Activated CD8-positive, alpha-beta T cell treated with anti-CD3 and anti-CD28 coated beads for 36 hours (primary cell): ENCODE measurements at regions not wholly inside any gene's neighbourhood (a gene's known extent, or its start where the extent isn't known, plus 50 kb on each side); places are given as distances from the start of the nearest gene placed in this dataset.

Experiments used
- ATAC-seq: fragments of 200-7000 bp; cut with Tn5 transposase; one replicate; pipeline ENCODE4 v1.10.0; 2021; ENCODE audit warnings: mild to moderate bottlenecking, moderate library complexity
- CTCF ChIA-PET: fragments of 350-600 bp; sonication (Branson Sonifier 250); formaldehyde crosslinking; loops from one replicate; lab custom pipeline; 2021; ENCODE audit warnings: antibody characterized with exemption; lab: Charles Lee
- POLR2A ChIA-PET: fragments of 350-600 bp; sonication (Branson Sonifier 250); formaldehyde crosslinking; loops from one replicate; lab custom pipeline; 2021; ENCODE audit warnings: antibody characterized with exemption; lab: Charles Lee
- DNase-seq: peaks from one replicate; pipeline ENCODE4 v3.0.0-alpha.2; 2020
- H3K27ac Mint-ChIP-seq: one replicate; pipeline ENCODE4 v1.8.0; 2021; ENCODE audit warnings: mild to moderate bottlenecking, mixed read lengths
- H3K27me3 Mint-ChIP-seq: one replicate; pipeline ENCODE4 v1.8.0; 2021; ENCODE audit warnings: mixed read lengths
- H3K36me3 Mint-ChIP-seq: one replicate; pipeline ENCODE4 v1.8.0; 2021; ENCODE audit warnings: low read depth, mixed read lengths
- H3K4me1 Mint-ChIP-seq: one replicate; pipeline ENCODE4 v1.8.0; 2021; ENCODE audit warnings: low read depth, mixed read lengths
- H3K4me3 Mint-ChIP-seq: one replicate; pipeline ENCODE4 v1.8.0; 2021; ENCODE audit warnings: mild to moderate bottlenecking, moderate library complexity, mixed read lengths
- H3K9me3 Mint-ChIP-seq: one replicate; pipeline ENCODE4 v1.8.0; 2021; ENCODE audit warnings: mixed read lengths
- CTCF ChIP-seq: fragments of 200-600 bp; IDR thresholded peaks from one replicate; pipeline ENCODE4 v1.8.0; 2022; ENCODE audit warnings: antibody characterized with exemption, mild to moderate bottlenecking
- intact Hi-C: fragments of 100-400 bp; cut with micrococcal nuclease; formaldehyde crosslinking; loops from one replicate; pipeline ENCODE4 v1.10.0; 2022

- ChIA-PET CTCF (no interaction called here), POLR2A (no interaction called here)
- no peaks in the 10 kb centered on the region for H3K36me3 Mint-ChIP-seq
- H3K9me3 Mint-ChIP-seq, result no peaks in the 10 kb centered on the region
- no peak overlapping the region for H3K27ac Mint-ChIP-seq
- intact Hi-C loops, result no loop called here
- H3K4me3 Mint-ChIP-seq, result no peak overlapping the region
- ATAC-seq (no peak), DNase-seq (no peak)
- TF ChIP-seq CTCF, result no peak
- H3K4me1 Mint-ChIP-seq, result no peaks in the 10 kb centered on the region
- peaks cover 4% of the 10 kb centered on the region for H3K27me3 Mint-ChIP-seq
These were observed 91.4 kb upstream of the NEURL1B start for GRCh38 chr5:172549696-172550095.

- ATAC-seq, result no peak
- intact Hi-C loops, result no loop called here
- CTCF ChIA-PET, result no interaction called here
- Mint-ChIP-seq H3K4me1 (no peaks in the 10 kb centered on the region), H3K9me3 (no peaks in the 10 kb centered on the region), H3K27me3 (peaks cover 4% of the 10 kb centered on the region), H3K27ac (no peak overlapping the region), H3K4me3 (no peak overlapping the region), H3K36me3 (no peaks in the 10 kb centered on the region)
- POLR2A ChIA-PET, result no interaction called here
- DNase-seq, result no peak
- no peak for TF ChIP-seq CTCF
These were observed 91.9 kb upstream of the NEURL1B start for GRCh38 chr5:172548981-172549687.

GRCh38 chr5:172548311-172548731 lies 92.7 kb upstream of the NEURL1B start:
- H3K4me3 Mint-ChIP-seq, result no peak overlapping the region
- CTCF ChIA-PET, result no interaction called here

GRCh38 chr5:172546196-172546595 lies 91.9 kb upstream of the SH3PXD2B start:
- intact Hi-C loops, result no loop called here
- no peak for DNase-seq
- Mint-ChIP-seq H3K36me3 (no peaks in the 10 kb centered on the region), H3K9me3 (no peaks in the 10 kb centered on the region), H3K4me3 (no peak overlapping the region), H3K27ac (no peak overlapping the region), H3K4me1 (no peaks in the 10 kb centered on the region), H3K27me3 (peaks cover 1% of the 10 kb centered on the region)
- CTCF ChIA-PET, result no interaction called here
- no peak for TF ChIP-seq CTCF
- ATAC-seq, result no peak
- POLR2A ChIA-PET, result no interaction called here

More at GRCh38 chr5:172548311-172548731, 92.7 kb upstream of the NEURL1B start:
- H3K4me1 Mint-ChIP-seq, result no peaks in the 10 kb centered on the region
- ATAC-seq, result no peak
- no peaks in the 10 kb centered on the region for H3K36me3 Mint-ChIP-seq
- no peak overlapping the region for H3K27ac Mint-ChIP-seq
- no peaks in the 10 kb centered on the region for H3K9me3 Mint-ChIP-seq
- TF ChIP-seq CTCF, result no peak
- POLR2A ChIA-PET, result no interaction called here
- intact Hi-C loops, result no loop called here
- no peak for DNase-seq
- peaks cover 4% of the 10 kb centered on the region for H3K27me3 Mint-ChIP-seq

GRCh38 chr5:172545291-172545801 lies 91.0 kb upstream of the SH3PXD2B start:
- H3K27me3 Mint-ChIP-seq, result peaks cover 1% of the 10 kb centered on the region
- no peak for ATAC-seq
- H3K4me3 Mint-ChIP-seq, result no peak overlapping the region
- intact Hi-C loops, result no loop called here
- no peak overlapping the region for H3K27ac Mint-ChIP-seq
- ChIA-PET CTCF (no interaction called here), POLR2A (no interaction called here)
- no peaks in the 10 kb centered on the region for H3K4me1 Mint-ChIP-seq
- no peak for TF ChIP-seq CTCF
- no peaks in the 10 kb centered on the region for H3K9me3 Mint-ChIP-seq
- DNase-seq, result no peak
- no peaks in the 10 kb centered on the region for H3K36me3 Mint-ChIP-seq
